ENCODE measurements at regions not wholly inside any gene's neighbourhood (a gene's known extent, or its start where the extent isn't known, plus 50 kb on each side); places are given as distances from the start of the nearest gene placed in this dataset.

- Histone ChIP-seq H3K9me3 (ENCODE audit: control insufficient read depth in 5 of 5, low read length in 5 of 5) (peaks cover 0 to 7% (median 3%) of the 10 kb centered on the region in 5 donors), H3K27ac (ENCODE audit: low read depth, low read length) (no peak overlapping the region), H3K4me3 (ENCODE audit: low read depth in 1 of 5, low read length in 5 of 5) (no peak overlapping the region), H3K9ac (ENCODE audit: low read length in 5 of 5) (no peak overlapping the region), H3K36me3 (ENCODE audit: control insufficient read depth in 5 of 5, insufficient read depth in 5 of 5, low read length in 5 of 5) (no peaks in the 10 kb centered on the region), H3K4me1 (ENCODE audit: control insufficient read depth in 5 of 5, insufficient read depth in 5 of 5, low read length in 5 of 5) (no peaks in the 10 kb centered on the region), H3K27me3 (ENCODE audit: control insufficient read depth in 5 of 5, insufficient read depth in 4 of 5, low read length in 5 of 5) (peaks cover 5 to 32% (median 20%) of the 10 kb centered on the region in 5 donors)
Observed at GRCh38 chr2:240208631-240209211, 68.3 kb upstream of the OTOS start.

GRCh38 chr2:240209493-240209892 lies 69.0 kb upstream of the OTOS start:
- H3K4me3 ChIP-seq (ENCODE audit: low read depth in 1 of 5, low read length in 5 of 5) = no peak overlapping the region
- no peak overlapping the region for H3K27ac ChIP-seq (ENCODE audit: low read depth, low read length)
- H3K9me3 ChIP-seq (ENCODE audit: control insufficient read depth in 5 of 5, low read length in 5 of 5) = peaks cover 0 to 7% (median 3%) of the 10 kb centered on the region in 5 donors
- no peak overlapping the region for H3K9ac ChIP-seq (ENCODE audit: low read length in 5 of 5)
- H3K27me3 ChIP-seq (ENCODE audit: control insufficient read depth in 5 of 5, insufficient read depth in 4 of 5, low read length in 5 of 5) = peaks cover 5 to 25% (median 15%) of the 10 kb centered on the region in 5 donors
- H3K36me3 ChIP-seq (ENCODE audit: control insufficient read depth in 5 of 5, insufficient read depth in 5 of 5, low read length in 5 of 5) = no peaks in the 10 kb centered on the region
- H3K4me1 ChIP-seq (ENCODE audit: control insufficient read depth in 5 of 5, insufficient read depth in 5 of 5, low read length in 5 of 5) = no peaks in the 10 kb centered on the region

- Histone ChIP-seq H3K27ac (ENCODE audit: low read depth, low read length) (no peak overlapping the region), H3K36me3 (ENCODE audit: control insufficient read depth in 5 of 5, insufficient read depth in 5 of 5, low read length in 5 of 5) (no peaks in the 10 kb centered on the region), H3K4me3 (ENCODE audit: low read depth in 1 of 5, low read length in 5 of 5) (no peak overlapping the region), H3K4me1 (ENCODE audit: control insufficient read depth in 5 of 5, insufficient read depth in 5 of 5, low read length in 5 of 5) (no peaks in the 10 kb centered on the region), H3K9me3 (ENCODE audit: control insufficient read depth in 5 of 5, low read length in 5 of 5) (peaks cover 0 to 7% (median 3%) of the 10 kb centered on the region in 5 donors), H3K27me3 (ENCODE audit: control insufficient read depth in 5 of 5, insufficient read depth in 4 of 5, low read length in 5 of 5) (peaks cover 5 to 24% (median 15%) of the 10 kb centered on the region in 5 donors), H3K9ac (ENCODE audit: low read length in 5 of 5) (no peak overlapping the region)
Observed at GRCh38 chr2:240210198-240210965, 69.9 kb upstream of the OTOS start.

- Histone ChIP-seq H3K4me3 (ENCODE audit: low read depth in 1 of 5, low read length in 5 of 5) (no peak overlapping the region), H3K27me3 (ENCODE audit: control insufficient read depth in 5 of 5, insufficient read depth in 4 of 5, low read length in 5 of 5) (peaks cover 5 to 24% (median 17%) of the 10 kb centered on the region in 5 donors), H3K36me3 (ENCODE audit: control insufficient read depth in 5 of 5, insufficient read depth in 5 of 5, low read length in 5 of 5) (no peaks in the 10 kb centered on the region), H3K4me1 (ENCODE audit: control insufficient read depth in 5 of 5, insufficient read depth in 5 of 5, low read length in 5 of 5) (no peaks in the 10 kb centered on the region), H3K27ac (ENCODE audit: low read depth, low read length) (no peak overlapping the region), H3K9ac (ENCODE audit: low read length in 5 of 5) (no peak overlapping the region), H3K9me3 (ENCODE audit: control insufficient read depth in 5 of 5, low read length in 5 of 5) (peaks cover 0 to 7% (median 3%) of the 10 kb centered on the region in 5 donors)
Observed at GRCh38 chr2:240211096-240211495, 70.6 kb upstream of the OTOS start.

GRCh38 chr2:240211598-240212424 lies 71.4 kb upstream of the OTOS start:
- H3K9me3 ChIP-seq (ENCODE audit: control insufficient read depth in 5 of 5, low read length in 5 of 5) = peaks cover 0 to 3% (median 3%) of the 10 kb centered on the region in 5 donors
- no peak overlapping the region for H3K9ac ChIP-seq (ENCODE audit: low read length in 5 of 5)
- no peak overlapping the region for H3K4me3 ChIP-seq (ENCODE audit: low read depth in 1 of 5, low read length in 5 of 5)
- no peak overlapping the region for H3K27ac ChIP-seq (ENCODE audit: low read depth, low read length)
- no peaks in the 10 kb centered on the region for H3K36me3 ChIP-seq (ENCODE audit: control insufficient read depth in 5 of 5, insufficient read depth in 5 of 5, low read length in 5 of 5)
- no peaks in the 10 kb centered on the region for H3K4me1 ChIP-seq (ENCODE audit: control insufficient read depth in 5 of 5, insufficient read depth in 5 of 5, low read length in 5 of 5)
- H3K27me3 ChIP-seq (ENCODE audit: control insufficient read depth in 5 of 5, insufficient read depth in 4 of 5, low read length in 5 of 5) = peaks cover 5 to 26% (median 19%) of the 10 kb centered on the region in 5 donors

- no peak overlapping the region for H3K9ac ChIP-seq (ENCODE audit: low read length in 5 of 5)
- no peak overlapping the region for H3K4me3 ChIP-seq (ENCODE audit: low read depth in 1 of 5, low read length in 5 of 5)
- H3K36me3 ChIP-seq (ENCODE audit: control insufficient read depth in 5 of 5, insufficient read depth in 5 of 5, low read length in 5 of 5) = no peaks in the 10 kb centered on the region
- peaks cover 5 to 26% (median 19%) of the 10 kb centered on the region in 5 donors for H3K27me3 ChIP-seq (ENCODE audit: control insufficient read depth in 5 of 5, insufficient read depth in 4 of 5, low read length in 5 of 5)
- no peaks in the 10 kb centered on the region for H3K4me1 ChIP-seq (ENCODE audit: control insufficient read depth in 5 of 5, insufficient read depth in 5 of 5, low read length in 5 of 5)
- peaks cover 0 to under 1% (median under 1%) of the 10 kb centered on the region in 5 donors for H3K9me3 ChIP-seq (ENCODE audit: control insufficient read depth in 5 of 5, low read length in 5 of 5)
- H3K27ac ChIP-seq (ENCODE audit: low read depth, low read length) = no peak overlapping the region
Observed at GRCh38 chr2:240212425-240213225, 72.2 kb upstream of the OTOS start.

- Histone ChIP-seq H3K4me3 (ENCODE audit: low read depth in 1 of 5, low read length in 5 of 5) (no peak overlapping the region), H3K9ac (ENCODE audit: low read length in 5 of 5) (no peak overlapping the region), H3K27me3 (ENCODE audit: control insufficient read depth in 5 of 5, insufficient read depth in 4 of 5, low read length in 5 of 5) (peaks cover 5 to 27% (median 19%) of the 10 kb centered on the region in 5 donors), H3K9me3 (ENCODE audit: control insufficient read depth in 5 of 5, low read length in 5 of 5) (no peaks in the 10 kb centered on the region), H3K27ac (ENCODE audit: low read depth, low read length) (no peak overlapping the region), H3K4me1 (ENCODE audit: control insufficient read depth in 5 of 5, insufficient read depth in 5 of 5, low read length in 5 of 5) (no peaks in the 10 kb centered on the region), H3K36me3 (ENCODE audit: control insufficient read depth in 5 of 5, insufficient read depth in 5 of 5, low read length in 5 of 5) (no peaks in the 10 kb centered on the region)
Observed at GRCh38 chr2:240213226-240213475, 72.7 kb upstream of the OTOS start.

- Histone ChIP-seq H3K9ac (ENCODE audit: low read length in 5 of 5) (no peak overlapping the region), H3K27me3 (ENCODE audit: control insufficient read depth in 5 of 5, insufficient read depth in 4 of 5, low read length in 5 of 5) (peaks cover 5 to 27% (median 19%) of the 10 kb centered on the region in 5 donors), H3K27ac (ENCODE audit: low read depth, low read length) (no peak overlapping the region)
Observed at GRCh38 chr2:240213476-240214421, 73.3 kb upstream of the OTOS start.

More at GRCh38 chr2:240213476-240214421, 73.3 kb upstream of the OTOS start:
- no peak overlapping the region for H3K4me3 ChIP-seq (ENCODE audit: low read depth in 1 of 5, low read length in 5 of 5)
- no peaks in the 10 kb centered on the region for H3K4me1 ChIP-seq (ENCODE audit: control insufficient read depth in 5 of 5, insufficient read depth in 5 of 5, low read length in 5 of 5)
- H3K9me3 ChIP-seq (ENCODE audit: control insufficient read depth in 5 of 5, low read length in 5 of 5) = no peaks in the 10 kb centered on the region
- H3K36me3 ChIP-seq (ENCODE audit: control insufficient read depth in 5 of 5, insufficient read depth in 5 of 5, low read length in 5 of 5) = no peaks in the 10 kb centered on the region

Data from subcutaneous abdominal adipose tissue (tissue), 5 donors.